Keratinocyte (primary cell): ENCODE measurements at regions not wholly inside any gene's neighbourhood (a gene's known extent, or its start where the extent isn't known, plus 50 kb on each side); places are given as distances from the start of the nearest gene placed in this dataset.

Experiments used
- DNase-seq: peaks from one replicate; pipeline ENCODE4 v3.0.0-alpha.2; 2011; ENCODE audit warnings: low read depth, missing footprints, low spot score
- FAIRE-seq: peaks from 2 replicates; lab custom pipeline; 2011; peaks lifted over from hg19 to GRCh38; lab: Jason Lieb, UNC
- H2AFZ ChIP-seq: 2 replicates; pipeline ENCODE4 v1.6.0; 2012; ENCODE audit warnings: low read length, control low read depth, inconsistent platforms; ENCODE audit not compliant: control insufficient read depth
- H3K27ac ChIP-seq: 2 replicates; pipeline ENCODE4 v1.5.1; 2011; ENCODE audit warnings: low read length; ENCODE audit not compliant: control insufficient read depth, insufficient read depth
- H3K27me3 ChIP-seq: 3 replicates; pipeline ENCODE4 v1.6.0; 2011; ENCODE audit warnings: low read length; ENCODE audit not compliant: control insufficient read depth, insufficient read depth; ENCODE audit errors: extremely low read depth
- H3K36me3 ChIP-seq, 2 experiments: 2 replicates in 1 of 2; 3 replicates in 1 of 2; pipeline ENCODE4 v1.5.1; 2011; ENCODE audit warnings: low read length in 2 of 2, mild to moderate bottlenecking in 1 of 2; ENCODE audit not compliant: control insufficient read depth in 2 of 2, insufficient read depth in 2 of 2; ENCODE audit errors: extremely low read depth in 1 of 2
- H3K4me1 ChIP-seq: 3 replicates; pipeline ENCODE4 v1.5.1; 2011; ENCODE audit warnings: low read length; ENCODE audit not compliant: control insufficient read depth, insufficient read depth; ENCODE audit errors: extremely low read depth
- H3K4me2 ChIP-seq: 3 replicates; pipeline ENCODE4 v1.6.0; 2011; ENCODE audit warnings: low read depth, low read length; ENCODE audit not compliant: control insufficient read depth, insufficient read depth; ENCODE audit errors: extremely low read depth
- H3K4me3 ChIP-seq, 3 experiments: fragments of 200-600 bp in 1 of 3; sonication (generic) in 1 of 3; 2 replicates in 2 of 3; 3 replicates in 1 of 3; pipeline ENCODE4 v1.5.1; 2011 to 2016; ENCODE audit warnings: low read length in 3 of 3, mild to moderate bottlenecking in 3 of 3, control low read depth in 2 of 3, inconsistent platforms in 1 of 3, low read depth in 1 of 3, mixed read lengths in 1 of 3, mixed run types in 1 of 3, moderate library complexity in 1 of 3; ENCODE audit not compliant: control insufficient read depth in 2 of 3, insufficient read depth in 2 of 3; ENCODE audit errors: extremely low read depth in 1 of 3
- H3K79me2 ChIP-seq: 2 replicates; pipeline ENCODE4 v1.6.0; 2012; ENCODE audit warnings: low read length; ENCODE audit not compliant: control insufficient read depth, insufficient read depth
- H3K9ac ChIP-seq: 3 replicates; pipeline ENCODE4 v1.6.0; 2011; ENCODE audit warnings: low read length; ENCODE audit not compliant: control insufficient read depth, insufficient read depth; ENCODE audit errors: extremely low read depth
- H3K9me1 ChIP-seq: 3 replicates; pipeline ENCODE4 v1.6.0; 2011; ENCODE audit warnings: low read length; ENCODE audit not compliant: control insufficient read depth, insufficient read depth; ENCODE audit errors: extremely low read depth
- H3K9me3 ChIP-seq: 2 replicates; pipeline ENCODE4 v1.5.1; 2012; ENCODE audit warnings: low read depth, low read length; ENCODE audit not compliant: control insufficient read depth
- H4K20me1 ChIP-seq: 3 replicates; pipeline ENCODE4 v1.6.0; 2011; ENCODE audit warnings: low read length; ENCODE audit not compliant: control insufficient read depth, insufficient read depth; ENCODE audit errors: extremely low read depth
- CTCF ChIP-seq, 3 experiments: IDR thresholded peaks in 1 of 3; conservative IDR thresholded peaks in 1 of 3; optimal IDR thresholded peaks in 1 of 3; 2 replicates in 2 of 3; 3 replicates in 1 of 3; pipeline versions ENCODE3 to v1.5.1; 2011; ENCODE audit warnings: low read length in 3 of 3, mild to moderate bottlenecking in 3 of 3, moderate library complexity in 2 of 3, control low read depth in 1 of 3, inconsistent platforms in 1 of 3; ENCODE audit not compliant: insufficient read depth in 2 of 3; ENCODE audit errors: extremely low read depth in 1 of 3
- EZH2 ChIP-seq: IDR thresholded peaks from one replicate; pipeline ENCODE4 v1.6.1; 2012; ENCODE audit warnings: inconsistent platforms, mild to moderate bottlenecking, low read length, moderate library complexity
- dilution Hi-C: fragments of 300-500 bp; cut with MboI; formaldehyde crosslinking; loops from one replicate; pipeline ENCODE4 v1.7.0; 2020; ENCODE audit warnings: low sequenced_read_pairs; ENCODE audit not compliant: extremely low pct_ligation_motif_present

GRCh38 chr9:110128664-110129329, 79.2 kb downstream of the C9orf152 start:
- Histone ChIP-seq H3K27me3 (no peaks in the 10 kb centered on the region), H3K4me1 (peaks cover 27% of the 10 kb centered on the region), H3K4me2 (no peak overlapping the region), H3K9me3 (no peaks in the 10 kb centered on the region), H3K9me1 (peaks cover 5% of the 10 kb centered on the region), H3K4me3 (no peak overlapping the region), H4K20me1 (peaks cover 8% of the 10 kb centered on the region), H3K27ac (no peak overlapping the region), H3K36me3 (peaks cover 6 to 8% of the 10 kb centered on the region in 2 experiments), H2AFZ (no peak overlapping the region), H3K9ac (no peak overlapping the region), H3K79me2 (peaks cover 89% of the 10 kb centered on the region)
- DNase-seq (no peak), FAIRE-seq (no peak)
- no peak for TF ChIP-seq CTCF (optimal IDR thresholded peaks at IDR 0.05 in 1 of 3, IDR thresholded peaks at IDR 0.05 in 1 of 3, conservative IDR thresholded peaks at IDR 0.05 in 1 of 3; ENCODE audit: extremely low read depth in 1 of 3, insufficient read depth in 2 of 3, low read length in 3 of 3)
- no peak for TF ChIP-seq EZH2
- dilution Hi-C loops, result no loop called here

- Histone ChIP-seq H3K27ac (no peak overlapping the region), H3K4me1 (peaks cover 31% of the 10 kb centered on the region), H3K9ac (no peak overlapping the region), H3K9me1 (peaks cover 5% of the 10 kb centered on the region), H4K20me1 (peaks cover 10% of the 10 kb centered on the region), H3K36me3 (peaks cover 6 to 8% of the 10 kb centered on the region in 2 experiments), H3K79me2 (peaks cover 89% of the 10 kb centered on the region), H2AFZ (no peak overlapping the region), H3K4me2 (no peak overlapping the region), H3K9me3 (no peaks in the 10 kb centered on the region), H3K27me3 (no peaks in the 10 kb centered on the region), H3K4me3 (no peak overlapping the region)
- no peak for TF ChIP-seq CTCF (optimal IDR thresholded peaks at IDR 0.05 in 1 of 3, IDR thresholded peaks at IDR 0.05 in 1 of 3, conservative IDR thresholded peaks at IDR 0.05 in 1 of 3; ENCODE audit: extremely low read depth in 1 of 3, insufficient read depth in 2 of 3, low read length in 3 of 3)
- no peak for TF ChIP-seq EZH2
- dilution Hi-C loops, result no loop called here
- FAIRE-seq, result no peak
- no peak for DNase-seq
These were observed 78.5 kb downstream of the C9orf152 start for GRCh38 chr9:110129425-110129824.
